GM23338 (cell line): ENCODE measurements at regions not wholly inside any gene's neighbourhood (a gene's known extent, or its start where the extent isn't known, plus 50 kb on each side); places are given as distances from the start of the nearest gene placed in this dataset.

ENCODE experiments used
- ATAC-seq: fragments of 200-7000 bp; cut with Tn5 transposase; 3 replicates; pipeline ENCODE4 v1.9.1; 2020
- DNase-seq: peaks from one replicate; pipeline ENCODE4 v3.0.0-alpha.2; 2015; ENCODE audit warnings: low spot score
- H2AFZ ChIP-seq: fragments of 200-600 bp; sonication (generic); 2 replicates; pipeline ENCODE4 v1.8.0; 2016; ENCODE audit warnings: antibody characterized with exemption, mild to moderate bottlenecking, moderate library complexity
- H3F3A ChIP-seq: fragments of 200-600 bp; sonication (generic); replicated peaks from 2 replicates; pipeline ENCODE4 v1.8.0; 2017; ENCODE audit warnings: antibody characterized with exemption, mixed run types, low read depth
- H3K27ac ChIP-seq: fragments of 200-600 bp; sonication (generic); 2 replicates; pipeline ENCODE4 v1.6.1; 2016; ENCODE audit warnings: low read depth
- H3K27me3 ChIP-seq: fragments of 200-600 bp; sonication (generic); 2 replicates; pipeline ENCODE4 v1.8.0; 2016; ENCODE audit warnings: mild to moderate bottlenecking, mixed run types, moderate library complexity; ENCODE audit not compliant: insufficient read depth
- H3K36me3 ChIP-seq: fragments of 200-600 bp; sonication (generic); 2 replicates; pipeline ENCODE4 v1.8.0; 2016; ENCODE audit warnings: mild to moderate bottlenecking; ENCODE audit not compliant: insufficient read depth
- H3K4me1 ChIP-seq: fragments of 200-600 bp; sonication (generic); 2 replicates; pipeline ENCODE4 v1.8.0; 2016; ENCODE audit warnings: mild to moderate bottlenecking, moderate library complexity; ENCODE audit not compliant: insufficient read depth
- H3K4me2 ChIP-seq: fragments of 200-600 bp; sonication (generic); 2 replicates; pipeline ENCODE4 v1.7.1; 2017; ENCODE audit warnings: mixed run types
- H3K4me3 ChIP-seq: fragments of 200-600 bp; sonication (generic); 2 replicates; pipeline ENCODE4 v1.6.1; 2016; ENCODE audit warnings: mixed run types
- H3K79me2 ChIP-seq: fragments of 200-600 bp; sonication (generic); replicated peaks from 2 replicates; pipeline ENCODE4 v1.8.0; 2017; ENCODE audit warnings: mild to moderate bottlenecking; ENCODE audit not compliant: insufficient read depth
- H3K9me2 ChIP-seq: fragments of 200-600 bp; sonication (generic); 2 replicates; pipeline ENCODE4 v1.8.0; 2017; ENCODE audit not compliant: insufficient read depth
- H4K20me1 ChIP-seq: fragments of 200-600 bp; sonication (generic); replicated peaks from 2 replicates; pipeline ENCODE4 v1.8.0; 2017; ENCODE audit warnings: mild to moderate bottlenecking; ENCODE audit not compliant: insufficient read depth
- H3K27ac Mint-ChIP-seq: 2 replicates; pipeline ENCODE4 v1.8.0; 2020; ENCODE audit warnings: inconsistent platforms, mild to moderate bottlenecking, moderate library complexity, mixed read lengths
- H3K27me3 Mint-ChIP-seq: 3 replicates; pipeline ENCODE4 v1.8.0; 2022; ENCODE audit warnings: low read depth, mild to moderate bottlenecking, moderate library complexity, mixed read lengths, inconsistent platforms; ENCODE audit not compliant: insufficient read depth, poor library complexity
- H3K36me3 Mint-ChIP-seq: 3 replicates; pipeline ENCODE4 v1.8.0; 2021; ENCODE audit warnings: low read depth, mild to moderate bottlenecking, inconsistent platforms, moderate library complexity, mixed read lengths
- H3K4me1 Mint-ChIP-seq: 3 replicates; pipeline ENCODE4 v1.8.0; 2020; ENCODE audit warnings: mild to moderate bottlenecking, inconsistent platforms, mixed read lengths
- H3K4me3 Mint-ChIP-seq: 3 replicates; pipeline ENCODE4 v1.8.0; 2021; ENCODE audit warnings: moderate library complexity, mild to moderate bottlenecking, inconsistent platforms, mixed read lengths
- H3K9me3 Mint-ChIP-seq: 3 replicates; pipeline ENCODE4 v1.8.0; 2020; ENCODE audit warnings: moderate library complexity, mild to moderate bottlenecking, inconsistent platforms, mixed read lengths
- CREB1 ChIP-seq: fragments of 250-450 bp; sonication (Bioruptor Pico); IDR thresholded peaks from 2 replicates; pipeline ENCODE4 v1.5.0; 2020; ENCODE audit warnings: low read depth, mild to moderate bottlenecking, moderate library complexity
- CTCF ChIP-seq, 2 experiments: fragments of 200-600 bp in 1 of 2; sonication (generic) in 1 of 2; conservative IDR thresholded peaks; 2 replicates each; pipeline versions ENCODE4 v1.5.1 to v1.6.1; 2016 to 2017; ENCODE audit warnings: antibody characterized with exemption in 2 of 2, low read depth in 2 of 2, mild to moderate bottlenecking in 2 of 2, moderate library complexity in 1 of 2
- ETS1 ChIP-seq: IDR thresholded peaks from 2 replicates; pipeline ENCODE4 v1.6.1; 2016; ENCODE audit warnings: antibody characterized with exemption
- EZH2 ChIP-seq: fragments of 200-600 bp; sonication (generic); IDR thresholded peaks from one replicate; pipeline ENCODE4 v1.8.0; 2017; ENCODE audit warnings: antibody characterized with exemption, mild to moderate bottlenecking, low read depth; ENCODE audit not compliant: unreplicated experiment
- EZH2phosphoT487 ChIP-seq: fragments of 200-600 bp; sonication (generic); IDR thresholded peaks from one replicate; pipeline ENCODE4 v1.8.1; 2018; ENCODE audit warnings: antibody characterized with exemption; ENCODE audit not compliant: unreplicated experiment
- JUNB ChIP-seq: IDR thresholded peaks from one replicate; pipeline ENCODE4 v1.6.1; 2016; ENCODE audit warnings: antibody characterized with exemption; ENCODE audit not compliant: unreplicated experiment
- NANOG ChIP-seq: IDR thresholded peaks from 2 replicates; pipeline ENCODE4 v1.6.1; 2016; ENCODE audit warnings: antibody characterized with exemption, borderline replicate concordance
- POLR2AphosphoS5 ChIP-seq: IDR thresholded peaks from 2 replicates; pipeline ENCODE4 v1.6.1; 2016; ENCODE audit warnings: antibody characterized with exemption, low read depth
- REST ChIP-seq: IDR thresholded peaks from one replicate; pipeline ENCODE4 v1.6.1; 2018; ENCODE audit warnings: antibody characterized with exemption; ENCODE audit not compliant: unreplicated experiment
- STAT1 ChIP-seq: IDR thresholded peaks from one replicate; pipeline ENCODE4 v1.6.1; 2016; ENCODE audit warnings: antibody characterized with exemption; ENCODE audit not compliant: unreplicated experiment
- ZNF114 ChIP-seq: fragments of 250-450 bp; sonication (Bioruptor Pico); IDR thresholded peaks from 2 replicates; pipeline ENCODE4 v1.5.0; 2020; ENCODE audit warnings: mild to moderate bottlenecking, moderate library complexity
- ZNF331 ChIP-seq: fragments of 250-450 bp; sonication (Bioruptor Pico); IDR thresholded peaks from 2 replicates; pipeline ENCODE4 v1.5.0; 2020; ENCODE audit warnings: low read depth, mild to moderate bottlenecking, moderate library complexity
- ZNF462 ChIP-seq: fragments of 250-450 bp; sonication (Bioruptor Pico); IDR thresholded peaks from 2 replicates; pipeline ENCODE4 v1.5.0; 2020; ENCODE audit warnings: mild to moderate bottlenecking, moderate library complexity

- H3K4me1 Mint-ChIP-seq, result peaks cover 18% of the 10 kb centered on the region
- H3K4me3 ChIP-seq, result no peak overlapping the region
- no peak for ATAC-seq
- H3K79me2 ChIP-seq, result no peaks in the 10 kb centered on the region
- H2AFZ ChIP-seq, result no peak overlapping the region
- H3K27ac Mint-ChIP-seq, result no peak overlapping the region
- H3K4me1 ChIP-seq, result peaks cover 9% of the 10 kb centered on the region
- H3F3A ChIP-seq, result no peaks in the 10 kb centered on the region
- H3K27me3 Mint-ChIP-seq, result no peaks in the 10 kb centered on the region
- peaks cover 25% of the 10 kb centered on the region for H3K36me3 Mint-ChIP-seq
- no peak overlapping the region for H3K4me2 ChIP-seq
- peaks cover 19% of the 10 kb centered on the region for H3K9me3 Mint-ChIP-seq
- 0 out of 2 replicates have a peak, but pooled peaks cover 5% of the 10 kb centered on the region for H3K9me2 ChIP-seq
- no peaks in the 10 kb centered on the region for H3K36me3 ChIP-seq
- TF ChIP-seq EZH2 (no peak), POLR2AphosphoS5 (no peak), CTCF (conservative IDR thresholded peaks at IDR 0.05; ENCODE audit: low read depth in 2 of 2) (no peak), ETS1 (no peak), STAT1 (no peak), ZNF114 (CRISPR knock-in tag) (no peak), ZNF462 (CRISPR knock-in tag) (no peak), ZNF331 (CRISPR knock-in tag) (no peak), NANOG (no peak), JUNB (no peak), CREB1 (CRISPR knock-in tag) (no peak), REST (no peak), EZH2phosphoT487 (no peak)
- H3K4me3 Mint-ChIP-seq, result no peak overlapping the region
- H4K20me1 ChIP-seq, result no peaks in the 10 kb centered on the region; the same call in 1 of the 2 replicates
- no peaks in the 10 kb centered on the region for H3K27me3 ChIP-seq
- H3K27ac ChIP-seq, result no peak overlapping the region
- no peak for DNase-seq
These were observed 1068.5 kb upstream of the COX7C start for GRCh38 chr5:85549229-85549628.
